NCI-H446 (cell line): ENCODE measurements at regions not wholly inside any gene's neighbourhood (a gene's known extent, or its start where the extent isn't known, plus 50 kb on each side); places are given as distances from the start of the nearest gene placed in this dataset.
A peak's percentile ranks its signal among the peaks of the same experiment; 100 is the strongest.
"Not testable (repeated sequence)": the region's sequence is repeated elsewhere in the genome, so short reads cannot be mapped to it uniquely, and the experiment has no call there.

Experiments used
- DNase-seq, 2 experiments: peaks; one replicate each; lab custom pipeline; 2025; lab: John Stamatoyannopoulos, UW

DNA sequence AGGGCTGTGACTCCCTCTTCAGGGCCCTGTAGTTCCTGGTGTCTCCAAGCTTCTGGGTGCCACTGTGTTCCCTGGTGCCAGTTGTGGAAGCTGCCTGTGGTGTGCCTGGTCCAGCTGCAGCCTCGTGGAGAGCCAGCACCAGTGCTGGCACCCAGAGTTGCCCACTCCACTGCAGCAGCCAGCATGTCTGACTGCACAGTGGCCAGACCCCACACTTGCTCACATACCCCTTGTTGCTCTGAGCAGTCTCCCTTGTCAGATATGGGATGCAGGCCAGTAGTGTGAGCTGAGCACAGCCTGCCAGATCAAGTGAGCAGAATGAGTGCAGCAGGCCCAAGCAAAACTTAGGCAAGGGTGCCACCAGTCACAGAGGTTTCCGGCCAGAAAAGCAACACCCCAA, 108.6 kb downstream of the ZMAT1 start:
- DNase-seq, result no peak

DNA sequence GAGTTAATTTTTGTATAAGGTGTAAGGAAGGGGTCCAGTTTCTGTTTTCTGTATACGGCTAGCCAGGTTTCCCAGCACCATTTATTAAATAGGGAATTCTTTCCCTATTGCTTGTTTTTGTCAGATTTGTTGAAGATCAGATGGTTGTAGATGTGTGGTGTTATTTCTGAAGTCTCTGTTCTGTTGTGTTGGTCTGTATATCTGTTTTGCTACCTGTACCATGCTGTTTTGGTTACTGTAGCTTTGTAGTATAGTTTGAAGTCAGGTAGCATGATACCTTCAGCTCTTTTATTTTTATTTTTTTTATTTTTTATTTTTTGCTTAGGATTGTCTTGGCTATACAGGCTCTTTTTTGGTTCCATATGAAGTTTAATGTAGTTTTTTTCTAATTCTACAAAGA, 114.1 kb downstream of the ZMAT1 start:
- DNase-seq, result not testable (repeated sequence)

DNA sequence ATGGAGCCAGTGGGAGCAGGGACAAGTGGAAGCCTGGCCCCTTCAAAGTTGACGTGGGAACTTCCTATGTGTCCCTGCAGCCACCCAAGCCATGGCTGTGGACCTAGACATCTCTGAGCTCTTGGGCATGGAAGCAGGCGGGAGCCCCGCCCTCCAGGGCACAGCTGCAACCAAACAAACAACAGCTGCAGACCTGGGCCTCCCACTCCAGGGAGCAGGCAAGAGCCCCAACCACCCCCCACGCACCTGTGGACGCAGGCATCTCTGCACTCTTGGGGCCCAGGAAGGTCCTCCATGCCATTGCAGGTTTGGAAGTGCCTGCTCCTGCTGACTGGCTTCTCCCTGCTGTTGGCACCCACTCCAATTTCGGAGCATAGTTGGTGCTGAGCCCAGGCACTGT, 118.6 kb downstream of the ZMAT1 start:
- no peak for DNase-seq

DNA sequence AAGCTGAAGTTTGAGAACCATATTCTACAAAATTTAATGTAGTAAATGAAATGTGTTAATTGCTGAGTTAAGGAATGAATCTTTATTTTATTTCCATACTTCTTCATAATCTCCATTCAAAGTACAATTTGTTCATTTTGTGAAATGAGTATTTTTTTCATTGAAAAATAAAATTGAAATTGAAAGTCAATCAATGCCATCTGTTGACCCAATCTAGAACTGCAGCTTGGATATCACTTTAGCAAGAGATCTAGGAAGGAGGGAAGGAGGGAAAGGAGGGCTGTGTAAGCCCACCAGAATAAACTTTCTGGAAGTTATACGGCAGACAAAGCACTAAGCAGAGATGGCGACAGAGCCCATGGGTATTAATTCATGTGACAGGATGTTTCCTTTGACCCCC, 128.4 kb downstream of the ZMAT1 start:
- no peak for DNase-seq

DNA sequence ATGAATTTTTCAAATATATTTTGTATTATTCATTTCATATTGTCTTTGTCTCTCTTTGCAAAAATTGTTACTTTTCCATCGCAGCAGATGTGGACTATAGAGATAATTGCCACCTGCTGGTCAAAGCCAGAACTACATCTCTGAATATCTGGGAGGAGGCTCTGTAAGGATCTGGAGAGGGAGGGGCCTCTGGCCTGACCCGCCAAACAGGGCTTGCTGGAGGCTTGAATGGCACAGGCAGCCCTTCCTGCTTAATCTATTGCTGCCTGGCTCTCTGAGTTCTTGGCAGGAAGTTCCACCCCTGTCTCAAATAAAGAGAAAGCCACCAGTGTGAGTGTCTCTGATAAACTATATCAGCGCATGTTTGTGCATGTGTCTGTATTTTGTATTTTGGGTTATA, 132.4 kb downstream of the ZMAT1 start:
- peak; percentile 54 to 87 for DNase-seq

DNA sequence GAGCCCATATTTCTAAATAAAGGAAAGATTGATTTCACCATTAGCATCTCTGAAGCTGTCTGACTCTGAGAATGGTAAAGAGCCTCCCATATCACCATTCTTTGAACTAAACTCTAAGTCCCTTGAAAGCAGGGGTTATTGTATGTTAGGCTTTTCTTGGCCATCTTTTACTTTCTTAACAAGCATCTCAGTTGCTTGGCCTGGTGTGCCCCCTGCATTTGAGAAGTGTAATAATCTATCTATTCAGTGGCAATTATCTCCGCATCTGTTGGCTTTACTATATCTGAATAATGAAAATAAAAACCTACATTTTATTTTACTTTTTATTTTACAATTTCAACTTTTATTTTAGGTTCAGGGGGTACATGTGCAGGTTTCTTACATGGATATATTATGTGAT, 128.3 kb upstream of the ARMCX2 start:
- no peak for DNase-seq

DNA sequence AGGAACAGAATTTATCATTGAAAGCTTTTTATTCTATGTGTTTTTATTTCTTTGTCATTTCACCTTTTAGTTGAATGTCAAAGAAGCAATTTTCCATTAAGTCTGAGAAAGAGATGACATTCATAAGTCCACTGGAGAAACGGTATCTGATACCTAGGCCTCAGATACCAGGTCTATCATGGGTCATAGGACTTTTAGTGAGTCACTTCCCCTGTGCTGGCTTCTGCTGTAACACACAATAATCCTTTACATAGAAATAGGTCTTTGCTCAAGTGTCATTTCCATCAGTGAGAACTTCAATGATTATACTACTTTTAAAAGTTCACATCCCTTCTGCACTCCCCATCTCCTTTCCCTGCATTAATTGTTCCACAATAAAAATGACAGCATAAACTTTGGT, 125.5 kb upstream of the ARMCX2 start:
- DNase-seq, result no peak

DNA sequence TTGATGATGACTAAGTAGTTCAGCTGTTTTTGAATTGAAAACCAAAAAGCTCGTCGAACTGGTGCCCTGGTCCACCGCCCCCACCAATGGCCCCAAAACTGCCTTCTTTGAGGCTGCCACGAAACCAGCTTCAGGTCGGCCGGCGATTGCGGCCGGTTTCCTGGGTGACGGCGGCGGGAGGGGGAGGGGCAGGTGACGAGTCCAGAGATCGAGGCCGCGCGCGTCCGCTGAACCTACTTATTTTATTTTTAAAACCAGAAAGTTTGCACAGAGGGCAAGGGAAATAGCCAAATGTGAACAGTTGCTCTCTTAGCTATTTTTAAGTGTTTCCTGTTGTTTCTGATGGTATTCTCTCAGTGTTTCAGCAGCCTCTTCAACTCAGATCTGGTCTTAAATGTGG, 120.8 kb upstream of the ARMCX2 start:
- DNase-seq, result not testable (repeated sequence)

DNA sequence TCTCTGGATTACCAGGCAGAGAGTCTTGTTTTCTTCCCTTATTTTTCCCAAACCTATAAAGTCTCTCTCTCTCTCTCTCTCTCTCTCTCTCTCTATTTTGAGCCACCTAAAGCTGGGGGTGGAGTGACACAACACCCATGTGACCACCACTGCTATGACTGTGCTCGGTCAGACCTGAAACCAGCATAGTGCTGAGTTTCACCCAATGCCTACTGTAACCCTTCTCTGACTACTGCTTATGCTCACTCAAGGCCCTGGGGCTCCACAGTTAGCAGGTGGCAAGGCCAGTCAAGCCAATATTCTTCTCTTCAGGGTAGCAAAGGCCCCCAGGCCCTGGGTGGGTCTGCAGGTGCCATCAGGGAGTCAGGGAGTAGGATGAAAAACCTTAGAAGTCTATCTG, 114.7 kb upstream of the ARMCX2 start:
- DNase-seq, result no peak

DNA sequence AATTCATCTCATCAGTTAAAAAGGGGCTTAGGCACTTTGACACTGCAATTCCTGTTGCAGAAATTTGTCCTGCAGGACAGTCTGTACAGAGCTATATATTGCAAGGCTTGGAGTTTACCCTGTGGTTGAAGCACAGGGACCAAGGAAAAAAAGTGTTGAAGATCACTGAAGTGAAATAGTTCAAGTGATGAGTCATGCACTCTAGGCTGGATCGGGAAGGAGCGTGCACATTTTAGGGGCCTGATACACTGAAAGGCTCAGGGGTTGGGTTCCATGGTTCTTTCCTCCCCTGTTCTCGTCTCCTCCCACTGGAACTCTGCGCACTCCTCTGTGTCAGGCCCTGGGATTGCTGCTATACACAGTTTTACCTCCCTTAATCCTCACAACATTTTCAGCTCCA, 104.9 kb upstream of the ARMCX2 start:
- no peak for DNase-seq

DNA sequence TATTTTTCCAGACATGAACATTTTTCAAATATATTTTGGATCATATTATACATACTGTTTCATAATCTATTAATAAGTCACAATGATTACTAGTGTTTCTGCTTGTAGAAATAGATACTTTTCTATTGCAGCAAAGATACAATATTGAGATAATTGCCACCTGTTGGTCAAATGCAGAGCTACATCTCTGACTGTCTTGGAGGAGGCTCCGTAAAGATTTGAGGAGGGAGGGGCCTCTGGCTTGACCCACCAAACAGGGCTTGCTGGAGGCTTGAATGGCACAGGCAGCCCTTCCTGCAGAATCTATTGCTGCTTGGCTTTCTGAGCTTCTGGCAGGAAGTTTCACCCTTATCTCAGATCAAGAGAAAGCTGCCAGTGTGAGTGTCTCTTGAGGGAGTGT, 99.3 kb upstream of the ARMCX2 start:
- DNase-seq, result peak in 1 of 2 experiments; percentile 7

DNA sequence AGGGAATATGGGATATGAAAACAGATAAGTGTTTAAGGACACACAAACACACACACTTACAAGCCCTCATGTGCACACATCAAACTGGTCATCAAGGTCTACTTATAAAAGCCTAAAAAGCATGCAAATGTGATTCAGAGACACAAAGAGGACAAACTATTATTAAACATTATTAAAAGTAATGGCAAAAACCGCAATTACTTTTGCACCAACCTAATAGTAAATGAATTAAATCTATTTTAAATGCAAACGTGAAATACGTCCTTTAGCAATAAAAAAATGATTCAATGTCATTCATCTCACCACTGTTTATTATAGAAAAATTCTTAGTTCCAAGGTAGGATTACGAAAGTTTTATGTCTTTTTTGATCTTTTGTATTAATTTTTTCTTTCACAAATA, 91.1 kb upstream of the ARMCX2 start:
- no peak for DNase-seq

DNA sequence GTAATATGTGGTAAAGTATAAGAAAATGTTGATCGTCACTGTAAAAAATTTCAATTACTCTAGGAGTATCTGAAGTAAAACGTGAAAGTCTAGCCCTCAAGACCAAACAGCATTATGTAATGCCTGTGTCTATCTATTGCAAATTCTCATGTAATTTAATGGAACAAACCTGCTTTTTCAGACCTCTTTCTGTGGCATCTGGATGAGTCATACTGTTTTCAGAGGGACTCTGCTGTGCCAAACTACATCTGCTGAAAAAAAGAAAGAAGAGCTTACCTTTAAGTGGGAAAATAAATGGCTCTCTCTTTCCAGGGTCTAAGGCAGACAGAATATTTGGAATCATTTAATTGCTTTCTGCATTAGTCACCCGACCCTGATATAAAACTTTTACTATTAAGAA, 89.8 kb upstream of the ARMCX2 start:
- DNase-seq, result no peak

DNA sequence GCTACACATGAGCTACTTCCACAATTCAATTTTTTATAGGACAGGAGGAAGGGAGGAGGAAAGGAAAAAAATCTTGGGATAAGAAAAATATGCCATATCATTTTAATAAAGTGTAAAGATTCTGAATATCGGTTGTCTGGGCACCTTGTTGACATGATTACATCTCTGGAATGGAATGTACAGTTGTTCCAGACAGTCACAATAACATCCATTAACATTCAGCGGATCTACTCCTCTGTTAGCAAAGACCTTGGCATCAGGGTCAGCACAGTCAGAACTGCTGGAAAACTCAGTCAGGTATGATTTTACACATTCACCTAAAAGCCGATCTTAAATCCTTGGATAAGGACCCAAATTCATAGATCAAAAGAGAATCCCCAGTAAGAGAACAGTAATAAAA, 85.4 kb upstream of the ARMCX2 start:
- no peak for DNase-seq

DNA sequence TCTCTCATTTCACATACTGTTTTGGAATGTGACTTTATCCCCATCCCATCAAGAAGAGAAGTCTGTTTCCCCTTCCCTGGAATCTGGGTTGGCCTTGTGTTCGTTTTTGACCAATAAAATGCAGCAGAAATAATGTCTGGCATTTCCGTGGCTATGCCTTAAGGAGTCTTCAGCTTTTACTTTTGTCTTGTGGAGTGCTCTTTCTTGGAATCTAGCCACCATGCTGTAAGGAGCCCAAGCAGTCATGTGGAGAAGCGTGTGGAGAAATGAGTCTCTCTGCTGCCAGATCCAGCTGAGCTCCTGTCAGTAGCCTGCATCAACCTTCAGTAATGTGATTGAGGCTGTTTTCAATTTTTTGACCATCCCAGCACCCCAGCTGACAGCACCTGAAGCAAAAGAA, 84.4 kb upstream of the ARMCX2 start:
- no peak for DNase-seq

DNA sequence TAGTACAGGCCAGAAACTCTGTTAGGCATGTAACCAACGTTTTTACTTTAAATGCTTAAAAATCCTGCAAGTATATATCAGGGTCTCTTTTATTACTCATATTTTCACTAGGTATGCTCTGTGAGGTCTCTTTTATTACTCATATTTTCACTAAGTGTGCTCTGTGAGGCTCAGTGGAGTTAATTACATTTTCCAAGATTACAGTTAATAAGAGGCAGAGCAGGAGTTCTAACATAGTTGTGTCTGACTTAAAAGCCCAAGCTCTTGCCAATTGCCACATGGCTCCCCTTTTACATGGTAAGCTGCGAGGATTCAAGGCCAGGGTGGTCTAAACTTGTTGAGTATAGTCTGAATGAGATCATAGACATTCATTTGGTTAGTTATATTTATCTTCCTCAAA, 81.0 kb upstream of the ARMCX2 start:
- DNase-seq, result no peak

DNA sequence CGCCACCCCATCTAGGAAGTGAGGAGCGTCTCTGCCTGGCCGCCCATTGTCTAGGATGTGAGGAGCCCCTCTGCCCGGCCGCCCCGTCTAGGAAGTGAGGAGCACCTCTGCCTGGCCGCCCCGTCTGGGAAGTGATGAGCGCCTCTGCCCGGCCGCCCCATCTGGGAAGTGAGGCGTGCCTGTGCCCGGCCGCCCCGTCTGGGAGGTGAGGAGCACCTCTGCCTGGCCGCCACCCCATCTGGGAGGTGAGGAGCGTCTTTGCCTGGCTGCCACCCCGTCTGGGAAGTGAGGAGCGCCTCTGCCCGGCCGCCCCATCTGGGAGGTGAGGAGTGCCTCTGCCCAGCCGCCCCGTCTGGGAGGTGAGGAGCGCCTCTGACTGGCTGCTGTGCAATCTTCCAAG, 79.2 kb upstream of the ARMCX2 start:
- DNase-seq, result not testable (repeated sequence)

DNA sequence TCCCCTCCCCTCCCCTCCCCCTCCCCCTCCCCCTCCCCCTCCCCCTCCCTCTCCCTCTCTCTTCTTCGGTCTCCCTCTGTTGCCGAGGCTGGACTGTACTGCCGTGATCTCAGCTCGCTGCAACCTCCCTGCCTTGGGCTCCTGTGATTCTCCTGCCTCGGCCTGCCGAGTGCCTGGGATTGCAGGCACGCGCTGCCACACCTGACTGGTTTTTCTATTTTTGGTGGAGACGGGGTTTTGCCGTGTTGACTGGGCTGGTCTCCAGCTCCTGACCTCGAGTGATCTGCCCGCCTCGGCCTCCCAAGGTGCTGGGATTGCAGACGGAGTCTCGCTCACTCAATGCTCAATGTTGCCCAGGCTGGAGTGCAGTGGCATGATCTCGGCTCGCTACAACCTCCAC, 78.8 kb upstream of the ARMCX2 start:
- DNase-seq, result not testable (repeated sequence)

DNA sequence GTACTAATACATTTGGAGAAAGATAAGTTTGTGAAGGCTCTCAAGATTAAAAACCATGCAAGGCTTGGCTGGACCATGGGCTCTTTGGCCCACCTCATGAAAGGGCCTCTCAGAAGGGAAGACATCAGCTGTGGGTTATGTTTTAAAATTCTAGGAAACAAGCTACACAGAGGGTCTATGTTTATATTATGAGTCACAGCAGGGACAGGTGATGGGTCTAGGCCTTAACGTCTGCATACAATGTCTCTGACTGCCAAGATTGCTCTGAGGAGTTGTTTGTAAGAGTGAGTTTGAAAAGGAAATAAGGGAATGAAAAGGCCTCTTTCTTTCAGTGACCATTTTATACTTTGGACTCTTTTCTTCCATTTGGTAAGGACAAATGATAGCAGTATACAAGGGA, 77.0 kb upstream of the ARMCX2 start:
- DNase-seq, result no peak

DNA sequence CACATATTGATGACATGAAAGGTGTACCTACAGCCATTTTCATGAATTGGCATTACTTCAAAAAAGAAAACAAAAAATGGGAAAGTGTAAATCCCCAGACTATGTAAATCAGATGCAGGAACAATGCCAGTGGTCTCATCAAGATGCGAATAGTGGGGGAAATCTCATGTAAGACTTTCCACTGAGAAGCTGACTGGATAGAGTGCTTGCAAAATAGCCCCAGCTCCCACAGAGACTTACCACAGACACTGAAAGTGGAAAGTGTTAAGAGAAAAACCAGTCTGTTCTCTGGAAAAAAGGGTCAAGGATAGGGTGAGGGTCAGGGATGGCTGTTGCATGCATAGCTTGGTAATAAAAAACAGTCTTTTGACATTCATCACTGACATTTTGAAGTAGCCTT, 73.2 kb upstream of the ARMCX2 start:
- DNase-seq, result no peak

DNA sequence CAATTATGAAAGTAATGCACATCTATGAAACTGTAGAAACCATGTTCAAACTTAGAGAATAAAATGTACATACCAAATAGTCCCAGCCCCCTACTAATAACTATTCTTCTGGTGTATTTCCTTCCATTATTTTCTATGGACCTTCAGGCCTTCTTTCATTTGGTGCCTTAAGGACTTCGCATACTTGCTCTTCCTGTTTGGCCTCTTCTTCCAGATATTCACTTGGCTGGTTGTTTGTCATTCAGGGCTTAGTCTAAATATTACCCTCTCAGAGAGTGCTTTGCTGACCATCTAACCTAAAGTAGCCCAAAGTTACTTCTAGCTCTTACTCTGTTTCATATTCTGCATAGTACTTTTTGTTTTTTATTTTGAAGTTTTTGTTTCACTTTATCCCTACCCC, 70.3 kb upstream of the ARMCX2 start:
- no peak for DNase-seq
